Calu3 (cell line): ENCODE measurements at regions not wholly inside any gene's neighbourhood (a gene's known extent, or its start where the extent isn't known, plus 50 kb on each side); places are given as distances from the start of the nearest gene placed in this dataset.

ENCODE experiments used
- BruUV-seq: library from RNA; stranded (reverse); fragments of 400-500 nt; replicated peaks from 2 replicates; lab custom pipeline; 2021; lab: Mats Ljungman, UMichigan
- CTCF ChIA-PET: fragments of 300-600 bp; sonication (Branson Sonifier 250); formaldehyde crosslinking; loops from one replicate; lab custom pipeline; 2022; ENCODE audit warnings: antibody characterized with exemption; lab: Charles Lee
- DNase-seq: peaks from one replicate; pipeline ENCODE4 v3.0.0; 2022
- H3K27ac Mint-ChIP-seq: one replicate; pipeline ENCODE4 v1.8.0; 2022; ENCODE audit warnings: mixed read lengths; ENCODE audit not compliant: unreplicated experiment
- H3K27me3 Mint-ChIP-seq: one replicate; pipeline ENCODE4 v1.8.0; 2022; ENCODE audit warnings: mixed read lengths; ENCODE audit not compliant: unreplicated experiment
- H3K36me3 Mint-ChIP-seq: one replicate; pipeline ENCODE4 v1.8.0; 2022; ENCODE audit warnings: mild to moderate bottlenecking, moderate library complexity, mixed read lengths; ENCODE audit not compliant: insufficient read depth, unreplicated experiment
- H3K4me1 Mint-ChIP-seq: one replicate; pipeline ENCODE4 v1.8.0; 2022; ENCODE audit warnings: mild to moderate bottlenecking, low read depth, mixed read lengths; ENCODE audit not compliant: unreplicated experiment
- H3K4me3 Mint-ChIP-seq: one replicate; pipeline ENCODE4 v1.8.0; 2022; ENCODE audit warnings: mild to moderate bottlenecking, low read depth, moderate library complexity, mixed read lengths; ENCODE audit not compliant: unreplicated experiment
- H3K9me3 Mint-ChIP-seq: one replicate; pipeline ENCODE4 v1.8.0; 2022; ENCODE audit warnings: low read depth, mixed read lengths; ENCODE audit not compliant: unreplicated experiment
- CTCF ChIP-seq: fragments of 200-600 bp; IDR thresholded peaks from one replicate; pipeline ENCODE4 v1.8.0; 2022; ENCODE audit warnings: antibody characterized with exemption; ENCODE audit not compliant: unreplicated experiment
- intact Hi-C: fragments of 100-400 bp; cut with micrococcal nuclease; formaldehyde crosslinking; loops from one replicate; pipeline ENCODE4 v1.10.0; 2022; ENCODE audit not compliant: unreplicated experiment

GRCh38 chr13:23003446-23003845, 177.3 kb upstream of the SGCG start:
- no TSS peak for BruUV-seq
- no peaks in the 10 kb centered on the region for H3K4me1 Mint-ChIP-seq
- CTCF ChIA-PET = no interaction called here
- intact Hi-C loops = no loop called here
- no peak for TF ChIP-seq CTCF
- H3K9me3 Mint-ChIP-seq = peaks cover 3% of the 10 kb centered on the region
- H3K27me3 Mint-ChIP-seq = no peaks in the 10 kb centered on the region
- no peaks in the 10 kb centered on the region for H3K36me3 Mint-ChIP-seq
- H3K4me3 Mint-ChIP-seq = no peak overlapping the region
- no peak overlapping the region for H3K27ac Mint-ChIP-seq
- no peak for DNase-seq

GRCh38 chr13:23007426-23007825, 173.4 kb upstream of the SGCG start:
- Mint-ChIP-seq H3K4me1 (no peaks in the 10 kb centered on the region), H3K9me3 (peaks cover 3% of the 10 kb centered on the region), H3K36me3 (no peaks in the 10 kb centered on the region), H3K27ac (no peak overlapping the region), H3K27me3 (no peaks in the 10 kb centered on the region), H3K4me3 (no peak overlapping the region)
- intact Hi-C loops = no loop called here
- TF ChIP-seq CTCF = no peak
- CTCF ChIA-PET = no interaction called here
- DNase-seq = no peak
- no TSS peak for BruUV-seq

GRCh38 chr13:23018143-23018542, 162.6 kb upstream of the SGCG start:
- H3K27me3 Mint-ChIP-seq = no peaks in the 10 kb centered on the region
- no TSS peak for BruUV-seq
- no peak for TF ChIP-seq CTCF
- H3K36me3 Mint-ChIP-seq = no peaks in the 10 kb centered on the region
- no peak for DNase-seq
- no peaks in the 10 kb centered on the region for H3K4me1 Mint-ChIP-seq
- H3K27ac Mint-ChIP-seq = no peak overlapping the region
- H3K4me3 Mint-ChIP-seq = no peak overlapping the region
- H3K9me3 Mint-ChIP-seq = no peaks in the 10 kb centered on the region
- CTCF ChIA-PET = no interaction called here
- intact Hi-C loops = no loop called here

GRCh38 chr13:23020246-23020843, 160.4 kb upstream of the SGCG start:
- no TSS peak for BruUV-seq
- CTCF ChIA-PET = interaction anchor here (0.6 to 1.0 kb wide), 3 partner anchors 121 to 219 kb away, joined by 4 to 17 read pairs (median 6); no protein-coding TSS in a partner anchor
- H3K27me3 Mint-ChIP-seq = no peaks in the 10 kb centered on the region
- intact Hi-C loops = loop anchor here (1.0 kb wide), 1 partner anchor 219 kb away; no protein-coding TSS in a partner anchor
- DNase-seq = peak; percentile 12
- H3K27ac Mint-ChIP-seq = no peak overlapping the region
- H3K4me1 Mint-ChIP-seq = no peaks in the 10 kb centered on the region
- H3K9me3 Mint-ChIP-seq = no peaks in the 10 kb centered on the region
- peak; percentile 40 for TF ChIP-seq CTCF
- H3K4me3 Mint-ChIP-seq = no peak overlapping the region
- no peaks in the 10 kb centered on the region for H3K36me3 Mint-ChIP-seq
